CD8-positive, alpha-beta memory T cell (primary cell): ENCODE measurements at regions not wholly inside any gene's neighbourhood (a gene's known extent, or its start where the extent isn't known, plus 50 kb on each side); places are given as distances from the start of the nearest gene placed in this dataset.
"Not testable (repeated sequence)": the region's sequence is repeated elsewhere in the genome, so short reads cannot be mapped to it uniquely, and the experiment has no call there.

Source experiments
- CTCF ChIA-PET: fragments of 350-600 bp; sonication (Branson Sonifier 250); formaldehyde crosslinking; loops from one replicate; lab custom pipeline; 2021; ENCODE audit warnings: antibody characterized with exemption; lab: Charles Lee
- POLR2A ChIA-PET: fragments of 350-600 bp; sonication (Branson Sonifier 250); formaldehyde crosslinking; loops from one replicate; lab custom pipeline; 2021; ENCODE audit warnings: antibody characterized with exemption; lab: Charles Lee
- DNase-seq, 5 donors: peaks; one replicate each; pipeline versions ENCODE4 v3.0.0 to v3.0.0-alpha.2; 2020 to 2022; ENCODE audit warnings: mixed read lengths in 1 of 5
- H3K27ac ChIP-seq: one replicate; pipeline ENCODE4 v1.7.0; 2013; ENCODE audit warnings: low read depth, mild to moderate bottlenecking, low read length, moderate library complexity
- H3K27me3 ChIP-seq: 2 replicates; pipeline ENCODE4 v1.7.0; 2013; ENCODE audit warnings: low read length, mild to moderate bottlenecking; ENCODE audit not compliant: insufficient read depth, poor library complexity, severe bottlenecking
- H3K36me3 ChIP-seq: 2 replicates; pipeline ENCODE4 v1.7.0; 2013; ENCODE audit warnings: mild to moderate bottlenecking, low read length, moderate library complexity; ENCODE audit not compliant: insufficient read depth
- H3K4me1 ChIP-seq: 2 replicates; pipeline ENCODE4 v1.7.0; 2013; ENCODE audit warnings: mild to moderate bottlenecking, low read length, moderate library complexity; ENCODE audit not compliant: insufficient read depth
- H3K4me3 ChIP-seq: 2 replicates; pipeline ENCODE4 v1.7.0; 2013; ENCODE audit warnings: mild to moderate bottlenecking, low read length
- H3K9me3 ChIP-seq: 2 replicates; pipeline ENCODE4 v1.7.0; 2013; ENCODE audit warnings: mild to moderate bottlenecking, low read length
- H3K27ac Mint-ChIP-seq, 8 donors: one replicate each; pipeline ENCODE4 v1.8.0; 2020 to 2021; ENCODE audit warnings: mixed read lengths in 8 of 8, mild to moderate bottlenecking in 6 of 8, inconsistent platforms in 3 of 8, moderate library complexity in 3 of 8
- H3K27me3 Mint-ChIP-seq, 2 donors: one replicate each; pipeline ENCODE4 v1.8.0; 2020 to 2021; ENCODE audit warnings: mixed read lengths in 2 of 2, mild to moderate bottlenecking in 1 of 2, moderate library complexity in 1 of 2
- H3K36me3 Mint-ChIP-seq, 3 donors: one replicate each; pipeline ENCODE4 v1.8.0; 2020 to 2021; ENCODE audit warnings: mixed read lengths in 3 of 3, inconsistent platforms in 1 of 3, mild to moderate bottlenecking in 1 of 3
- H3K4me1 Mint-ChIP-seq, 3 donors: one replicate each; pipeline ENCODE4 v1.8.0; 2020 to 2021; ENCODE audit warnings: mixed read lengths in 3 of 3, inconsistent platforms in 1 of 3, mild to moderate bottlenecking in 1 of 3
- H3K4me3 Mint-ChIP-seq, 7 donors: one replicate each; pipeline ENCODE4 v1.8.0; 2020 to 2021; ENCODE audit warnings: mixed read lengths in 7 of 7, mild to moderate bottlenecking in 6 of 7, moderate library complexity in 4 of 7, inconsistent platforms in 2 of 7
- H3K9me3 Mint-ChIP-seq, 5 donors: one replicate each; pipeline ENCODE4 v1.8.0; 2020 to 2022; ENCODE audit warnings: mixed read lengths in 5 of 5, mild to moderate bottlenecking in 3 of 5, moderate library complexity in 2 of 5, inconsistent platforms in 1 of 5

DNA sequence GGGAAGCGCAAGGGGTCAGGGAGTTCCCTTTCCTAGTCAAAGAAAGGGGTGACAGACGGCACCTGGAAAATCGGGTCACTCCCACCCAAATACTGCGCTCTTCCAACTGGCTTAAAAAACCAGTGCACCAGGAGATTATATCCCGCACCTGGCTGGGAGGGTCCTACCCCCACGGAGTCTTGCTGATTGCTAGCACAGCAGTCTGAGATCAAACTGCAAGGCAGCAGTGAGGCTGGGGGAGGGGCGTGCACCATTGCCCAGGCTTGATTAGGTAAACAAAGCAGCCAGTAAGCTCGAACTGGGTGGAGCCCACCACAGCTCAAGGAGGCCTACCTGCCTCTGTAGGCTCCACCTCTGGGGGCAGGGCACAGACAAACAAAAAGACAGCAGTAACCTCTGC lies 726.0 kb upstream of the MANEA start:
- H3K36me3 Mint-ChIP-seq, H3K4me1 Mint-ChIP-seq, H3K4me3 ChIP-seq, H3K4me3 Mint-ChIP-seq, CTCF ChIA-PET, H3K4me1 ChIP-seq, H3K9me3 ChIP-seq, POLR2A ChIA-PET, DNase-seq, H3K27ac Mint-ChIP-seq, H3K27me3 Mint-ChIP-seq, H3K36me3 ChIP-seq, H3K27ac ChIP-seq, H3K27me3 ChIP-seq: not testable (repeated sequence)
- peaks cover 2 to 16% (median 5%) of the 10 kb centered on the region in 5 donors for H3K9me3 Mint-ChIP-seq

DNA sequence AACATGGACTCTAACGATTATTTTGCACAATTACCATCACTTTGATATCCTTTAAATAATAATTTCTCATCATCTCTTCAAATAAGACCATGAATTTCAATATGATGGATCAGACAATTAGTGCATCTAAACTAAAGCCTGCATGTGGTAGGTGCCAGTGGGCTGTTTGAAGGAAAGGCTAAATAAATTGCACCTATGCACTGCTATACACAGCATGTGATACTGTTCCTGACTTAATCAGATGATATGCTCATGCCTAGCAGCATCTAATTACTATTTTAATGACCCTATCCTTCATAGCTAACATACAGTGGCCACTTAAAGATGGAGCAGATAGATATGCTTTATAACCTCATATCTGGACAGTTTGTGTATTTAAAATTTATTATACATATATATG lies 731.6 kb upstream of the MANEA start:
- H3K4me3 ChIP-seq = no peak overlapping the region
- no peak for DNase-seq
- no peak overlapping the region for H3K27ac Mint-ChIP-seq
- no peaks in the 10 kb centered on the region for H3K36me3 Mint-ChIP-seq
- ChIA-PET POLR2A (no interaction called here), CTCF (no interaction called here)
- H3K27me3 ChIP-seq = no peaks in the 10 kb centered on the region
- no peak overlapping the region for H3K27ac ChIP-seq
- no peaks in the 10 kb centered on the region for H3K36me3 ChIP-seq
- H3K4me1 ChIP-seq = no peaks in the 10 kb centered on the region
- no peaks in the 10 kb centered on the region for H3K27me3 Mint-ChIP-seq
- no peak overlapping the region for H3K4me3 Mint-ChIP-seq
- H3K4me1 Mint-ChIP-seq = no peaks in the 10 kb centered on the region
- H3K9me3 ChIP-seq = no peaks in the 10 kb centered on the region
- peaks cover 0 to 12% (median 3%) of the 10 kb centered on the region in 5 donors for H3K9me3 Mint-ChIP-seq

DNA sequence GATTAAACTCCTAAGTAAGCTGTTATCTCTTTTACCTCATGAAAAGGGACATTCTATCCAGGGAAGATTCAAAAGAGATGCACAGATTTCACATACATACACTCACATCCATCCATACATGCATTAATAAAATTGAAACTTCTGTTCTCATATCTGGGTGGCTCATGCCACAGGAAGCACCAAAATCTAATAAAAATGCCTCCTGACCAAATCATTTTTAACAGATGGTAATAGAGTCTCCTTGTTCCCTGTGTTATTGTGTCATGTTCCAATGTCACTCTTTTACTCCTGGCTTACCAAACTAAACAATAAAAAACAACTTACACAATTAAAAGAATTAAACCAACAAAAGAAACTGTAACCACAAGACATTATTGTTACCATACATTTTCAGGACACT lies 742.1 kb upstream of the MANEA start:
- DNase-seq = no peak
- Mint-ChIP-seq H3K4me1 (no peaks in the 10 kb centered on the region), H3K27me3 (no peaks in the 10 kb centered on the region), H3K9me3 (peaks cover 0 to 23% (median 4%) of the 10 kb centered on the region in 5 donors), H3K4me3 (no peak overlapping the region), H3K27ac (no peak overlapping the region), H3K36me3 (no peaks in the 10 kb centered on the region)
- no peaks in the 10 kb centered on the region for H3K27me3 ChIP-seq
- H3K4me3 ChIP-seq = no peak overlapping the region
- ChIA-PET CTCF (no interaction called here), POLR2A (no interaction called here)
- H3K27ac ChIP-seq = no peak overlapping the region
- no peaks in the 10 kb centered on the region for H3K36me3 ChIP-seq
- no peaks in the 10 kb centered on the region for H3K4me1 ChIP-seq
- no peaks in the 10 kb centered on the region for H3K9me3 ChIP-seq

DNA sequence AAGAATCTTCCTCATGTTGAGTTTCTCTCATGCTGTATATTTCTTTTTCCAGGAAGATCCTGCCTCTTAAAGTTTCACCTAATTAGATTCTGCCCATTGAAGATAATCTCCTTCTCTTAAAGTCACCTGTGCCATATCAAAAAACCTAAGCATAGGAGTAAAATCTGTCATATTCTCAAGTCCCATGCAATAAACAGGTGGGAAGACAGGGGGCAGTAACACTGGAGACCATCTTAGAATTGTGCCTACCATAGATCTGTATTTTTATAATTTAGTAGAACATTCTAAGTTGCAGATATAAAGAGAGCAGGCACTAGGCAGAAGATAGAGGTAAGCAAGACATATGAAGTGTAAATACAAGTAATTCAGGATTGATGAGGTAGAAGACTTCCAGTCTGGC lies 763.5 kb upstream of the MANEA start:
- ChIA-PET CTCF (no interaction called here), POLR2A (no interaction called here)
- H3K27ac Mint-ChIP-seq = no peak overlapping the region
- Histone ChIP-seq H3K4me3 (no peak overlapping the region), H3K27me3 (no peaks in the 10 kb centered on the region), H3K36me3 (no peaks in the 10 kb centered on the region), H3K4me1 (no peaks in the 10 kb centered on the region), H3K27ac (no peak overlapping the region), H3K9me3 (no peaks in the 10 kb centered on the region)
- H3K9me3 Mint-ChIP-seq = peaks cover 0 to 13% (median 3%) of the 10 kb centered on the region in 5 donors
- H3K36me3 Mint-ChIP-seq = no peaks in the 10 kb centered on the region
- no peak overlapping the region for H3K4me3 Mint-ChIP-seq
- no peaks in the 10 kb centered on the region for H3K4me1 Mint-ChIP-seq
- H3K27me3 Mint-ChIP-seq = no peaks in the 10 kb centered on the region
- DNase-seq = no peak

DNA sequence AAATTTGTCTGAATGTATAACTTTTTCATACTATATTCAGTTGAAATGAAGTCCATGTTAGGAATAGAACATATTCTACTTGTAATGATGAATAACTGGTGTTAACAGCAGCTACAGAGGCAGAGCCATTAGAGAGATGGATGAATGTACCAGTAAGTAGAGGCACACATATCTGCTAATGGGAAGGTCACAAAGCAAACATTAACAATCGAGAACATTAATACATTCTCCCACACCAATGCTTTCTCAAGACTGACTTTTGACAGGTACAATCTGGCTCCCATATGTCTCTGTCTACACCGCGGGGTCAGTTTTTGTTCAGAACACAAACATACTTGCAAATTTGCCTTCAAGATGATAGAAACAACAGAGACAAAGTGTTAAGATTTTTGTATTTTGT lies 776.0 kb upstream of the MANEA start:
- Mint-ChIP-seq H3K4me3 (no peak overlapping the region), H3K9me3 (peaks cover 3 to 11% (median 7%) of the 10 kb centered on the region in 5 donors), H3K27me3 (no peaks in the 10 kb centered on the region), H3K36me3 (no peaks in the 10 kb centered on the region), H3K27ac (no peak overlapping the region), H3K4me1 (no peaks in the 10 kb centered on the region)
- no peak overlapping the region for H3K27ac ChIP-seq
- POLR2A ChIA-PET = no interaction called here
- no peaks in the 10 kb centered on the region for H3K9me3 ChIP-seq
- H3K4me3 ChIP-seq = no peak overlapping the region
- H3K4me1 ChIP-seq = no peaks in the 10 kb centered on the region
- no peaks in the 10 kb centered on the region for H3K36me3 ChIP-seq
- DNase-seq = no peak
- CTCF ChIA-PET = no interaction called here
- no peaks in the 10 kb centered on the region for H3K27me3 ChIP-seq

DNA sequence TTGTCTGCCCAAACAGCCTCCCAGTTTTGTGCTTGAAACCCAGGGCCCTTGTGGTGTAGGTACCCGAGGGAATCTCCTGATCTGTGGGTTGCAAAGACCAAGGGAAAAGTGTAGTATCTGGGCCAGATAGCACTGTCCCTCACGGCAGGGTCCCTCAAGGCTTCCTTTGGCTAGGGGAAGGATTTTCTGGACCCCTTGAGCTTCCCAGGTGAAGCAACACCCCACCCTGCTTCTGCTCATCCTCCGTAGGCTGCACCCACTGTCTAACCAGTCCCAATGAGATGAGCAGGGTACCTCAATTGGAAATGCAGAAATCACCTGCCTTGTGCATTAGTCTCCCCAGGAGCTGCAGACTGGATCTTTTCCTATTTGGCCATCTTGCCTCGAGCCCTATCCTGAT lies 791.8 kb upstream of the MANEA start:
- ChIA-PET POLR2A (no interaction called here), CTCF (no interaction called here)
- Histone ChIP-seq H3K4me1 (no peaks in the 10 kb centered on the region), H3K27ac (no peak overlapping the region), H3K36me3 (no peaks in the 10 kb centered on the region), H3K9me3 (no peaks in the 10 kb centered on the region), H3K27me3 (no peaks in the 10 kb centered on the region), H3K4me3 (no peak overlapping the region)
- no peak overlapping the region for H3K4me3 Mint-ChIP-seq
- peaks cover 8 to 19% (median 18%) of the 10 kb centered on the region in 5 donors for H3K9me3 Mint-ChIP-seq
- H3K4me1 Mint-ChIP-seq = no peaks in the 10 kb centered on the region
- DNase-seq = no peak
- H3K27ac Mint-ChIP-seq = no peak overlapping the region
- no peaks in the 10 kb centered on the region for H3K36me3 Mint-ChIP-seq
- peaks cover 0 to 1% of the 10 kb centered on the region in 2 donors for H3K27me3 Mint-ChIP-seq

DNA sequence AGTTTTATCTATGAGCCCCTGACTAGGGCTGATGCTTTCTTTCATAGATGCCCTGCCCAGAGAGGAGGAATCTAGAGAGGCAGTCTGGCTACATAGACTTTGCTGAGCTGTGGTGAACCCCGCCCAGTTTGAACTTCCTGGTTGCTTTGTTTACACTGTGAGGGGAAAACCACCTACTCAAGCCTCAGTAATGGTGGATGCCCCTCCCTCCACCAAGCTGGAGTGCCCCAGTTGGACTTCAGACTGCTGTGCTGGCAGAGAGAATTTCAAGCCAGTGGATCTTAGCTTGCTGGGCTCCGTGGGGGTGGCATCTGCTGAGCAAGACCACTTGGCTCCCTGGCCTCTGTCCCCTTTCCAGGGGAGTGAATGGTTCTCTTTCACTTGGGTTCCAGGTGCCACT lies 792.3 kb upstream of the MANEA start:
- DNase-seq, CTCF ChIA-PET, H3K4me3 Mint-ChIP-seq, H3K27me3 ChIP-seq, H3K27ac Mint-ChIP-seq, H3K4me1 ChIP-seq, POLR2A ChIA-PET, H3K36me3 ChIP-seq, H3K9me3 ChIP-seq, H3K36me3 Mint-ChIP-seq, H3K4me3 ChIP-seq, H3K27ac ChIP-seq, H3K4me1 Mint-ChIP-seq, H3K27me3 Mint-ChIP-seq: not testable (repeated sequence)
- peaks cover 8 to 21% (median 18%) of the 10 kb centered on the region in 5 donors for H3K9me3 Mint-ChIP-seq

DNA sequence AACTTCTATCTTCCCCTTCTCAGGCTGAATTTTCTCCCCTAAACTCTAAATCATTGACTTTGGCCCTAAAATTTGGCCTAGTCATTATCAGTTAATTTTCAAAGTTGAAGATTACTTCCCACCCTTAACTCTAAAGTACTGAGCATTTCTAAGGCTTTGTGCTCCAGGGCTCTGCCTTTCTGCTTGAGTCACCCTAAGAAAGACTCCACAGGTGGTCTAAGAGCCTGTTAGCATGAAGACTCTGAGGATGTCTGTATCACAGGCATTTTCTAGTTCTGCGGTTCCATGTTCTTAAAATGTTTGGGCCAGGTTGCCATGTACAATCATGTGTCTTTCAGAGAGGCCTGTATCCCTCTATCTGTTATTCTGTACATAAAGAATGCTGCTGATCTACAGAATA lies 808.1 kb upstream of the MANEA start:
- no peaks in the 10 kb centered on the region for H3K27me3 ChIP-seq
- no peaks in the 10 kb centered on the region for H3K4me1 Mint-ChIP-seq
- H3K4me3 Mint-ChIP-seq = no peak overlapping the region
- no peak overlapping the region for H3K4me3 ChIP-seq
- no peaks in the 10 kb centered on the region for H3K36me3 Mint-ChIP-seq
- ChIA-PET CTCF (no interaction called here), POLR2A (no interaction called here)
- DNase-seq = no peak
- H3K4me1 ChIP-seq = no peaks in the 10 kb centered on the region
- H3K9me3 Mint-ChIP-seq = peaks cover 0 to 25% (median 0%) of the 10 kb centered on the region in 5 donors
- no peak overlapping the region for H3K27ac ChIP-seq
- no peak overlapping the region for H3K27ac Mint-ChIP-seq
- no peaks in the 10 kb centered on the region for H3K27me3 Mint-ChIP-seq
- H3K36me3 ChIP-seq = no peaks in the 10 kb centered on the region
- H3K9me3 ChIP-seq = no peaks in the 10 kb centered on the region
